Aorta (tissue), 5 donors: ENCODE measurements at regions not wholly inside any gene's neighbourhood (a gene's known extent, or its start where the extent isn't known, plus 50 kb on each side); places are given as distances from the start of the nearest gene placed in this dataset.

ENCODE experiments used
- ATAC-seq: fragments of 200-7000 bp; cut with Tn5 transposase; one replicate; pipeline ENCODE4 v1.9.1; 2022; ENCODE audit warnings: moderate library complexity; ENCODE audit not compliant: low FRiP score
- DNase-seq, 2 donors: peaks; one replicate each; pipeline ENCODE4 v3.0.0-alpha.2; 2020
- H3K27ac ChIP-seq, 2 donors: one replicate each; pipeline ENCODE4 v1.5.1; 2013; ENCODE audit warnings: low read length in 2 of 2, mild to moderate bottlenecking in 2 of 2, moderate library complexity in 2 of 2, control low read depth in 1 of 2, inconsistent platforms in 1 of 2, low read depth in 1 of 2
- H3K27me3 ChIP-seq, 2 donors: one replicate each; pipeline ENCODE4 v1.6.1; 2013; ENCODE audit warnings: control low read depth in 1 of 2, low read length in 1 of 2, mild to moderate bottlenecking in 1 of 2, moderate library complexity in 1 of 2; ENCODE audit not compliant: insufficient read depth in 2 of 2, control insufficient read depth in 1 of 2
- H3K36me3 ChIP-seq, 2 donors: one replicate each; pipeline ENCODE4 v1.6.1; 2013; ENCODE audit warnings: control low read depth in 1 of 2, low read length in 1 of 2, mild to moderate bottlenecking in 1 of 2; ENCODE audit not compliant: insufficient read depth in 2 of 2, control insufficient read depth in 1 of 2
- H3K4me1 ChIP-seq, 2 donors: one replicate each; pipeline ENCODE4 v1.6.1; 2013; ENCODE audit warnings: low read length in 2 of 2, control low read depth in 1 of 2, mild to moderate bottlenecking in 1 of 2, moderate library complexity in 1 of 2; ENCODE audit not compliant: insufficient read depth in 2 of 2, control insufficient read depth in 1 of 2
- H3K4me3 ChIP-seq, 2 donors: one replicate each; pipeline ENCODE4 v1.5.1; 2013; ENCODE audit warnings: low read length in 2 of 2, control low read depth in 1 of 2, mild to moderate bottlenecking in 1 of 2
- H3K9me3 ChIP-seq: one replicate; pipeline ENCODE4 v1.6.1; 2013; ENCODE audit warnings: mild to moderate bottlenecking, low read length; ENCODE audit not compliant: control insufficient read depth
- WGBS, 2 donors: extraction: QIAGEN DNeasy Blood & Tissue Kit; methylation state at CpG; one replicate each; pipeline ENCODE4 v1.1.7; 2013; 5-methylcytosine and 5-hydroxymethylcytosine counted together
- intact Hi-C, 2 donors: fragments of 100-400 bp; cut with DNase I; formaldehyde crosslinking; loops; one replicate each; pipeline versions ENCODE4 v1.14.2 to v1.15.0; 2022
- donor health status: healthy with polysubstance abuse.
- donor health status: Bipolar disorder and iron deficiency.
- donor health status: DM: no; HTN: no; CAD: no.
- donor health status: DM: no; HTN: no; CAD: no.
- donor health status: DM: yes; HTN: yes; CAD: no.

DNA sequence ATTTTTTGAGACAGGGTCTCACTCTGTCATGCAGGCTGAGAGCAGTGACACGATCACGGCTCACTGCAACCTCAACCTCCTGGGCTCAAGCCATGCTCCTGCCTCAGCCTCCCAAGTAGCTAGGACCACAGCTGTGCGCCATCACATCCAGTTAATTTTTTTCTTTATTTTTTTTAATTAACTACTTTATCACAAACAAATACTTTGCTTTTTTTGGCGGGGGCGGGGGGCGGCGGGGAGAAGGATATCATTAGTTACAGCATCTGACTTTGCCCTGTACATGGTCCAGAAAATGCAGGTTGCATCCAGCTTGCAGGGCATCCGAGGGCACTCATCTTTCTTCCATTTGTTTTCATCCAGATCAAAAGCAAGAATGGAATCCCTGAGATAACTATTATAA is 201.8 kb upstream of the IER5L start:
- Histone ChIP-seq H3K27me3 (no peaks in the 10 kb centered on the region), H3K4me1 (no peaks in the 10 kb centered on the region), H3K36me3 (no peaks in the 10 kb centered on the region), H3K9me3 (no peaks in the 10 kb centered on the region), H3K27ac (no peak overlapping the region), H3K4me3 (no peak overlapping the region)
- 76 to 78% methylated on average over 8 of the region's 8 CpGs for WGBS, 2 donors
- intact Hi-C loops, result no loop called here
- peak; percentile 4 to 16 for DNase-seq
- ATAC-seq, result no peak

DNA sequence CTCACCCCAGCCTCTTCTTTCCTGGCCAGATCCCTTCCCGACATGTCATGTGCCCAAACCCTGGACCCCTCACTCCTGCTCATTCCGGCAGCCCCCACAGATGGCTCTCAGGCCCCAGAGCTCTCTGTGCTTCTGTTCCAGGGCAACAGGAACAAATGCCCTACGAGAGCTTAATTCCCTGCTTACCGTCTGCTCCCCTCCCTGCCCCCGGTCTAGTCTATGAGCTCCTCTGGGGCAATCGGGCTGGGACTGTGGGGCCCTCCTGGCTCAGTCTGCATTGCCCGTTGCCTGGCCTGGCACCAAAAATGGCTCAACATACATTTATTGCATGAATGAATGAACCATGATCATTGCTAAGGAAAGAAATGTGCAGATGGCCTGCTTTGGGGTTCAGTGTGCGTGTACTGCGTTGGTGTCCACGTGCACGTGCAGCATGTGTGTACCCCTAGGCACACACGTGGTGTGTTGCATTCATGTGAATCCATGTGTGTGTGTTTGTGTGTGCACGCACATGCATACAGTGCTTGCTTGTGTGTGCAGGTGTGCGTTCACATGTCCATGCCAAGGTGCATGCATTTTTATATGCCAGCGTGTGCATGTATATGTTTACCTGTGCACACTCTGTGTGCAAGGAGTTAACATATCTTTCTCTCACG is 201.2 kb upstream of the IER5L start:
- H3K36me3 ChIP-seq, result no peaks in the 10 kb centered on the region
- no peak overlapping the region for H3K4me3 ChIP-seq
- no peaks in the 10 kb centered on the region for H3K9me3 ChIP-seq
- ATAC-seq, result no peak
- 82 to 88% methylated on average over 16 of the region's 16 CpGs for WGBS, 2 donors
- intact Hi-C loops, result no loop called here
- DNase-seq, result peak; percentile 41 to 54
- H3K27me3 ChIP-seq, result no peaks in the 10 kb centered on the region
- H3K27ac ChIP-seq, result no peak overlapping the region
- no peaks in the 10 kb centered on the region for H3K4me1 ChIP-seq

DNA sequence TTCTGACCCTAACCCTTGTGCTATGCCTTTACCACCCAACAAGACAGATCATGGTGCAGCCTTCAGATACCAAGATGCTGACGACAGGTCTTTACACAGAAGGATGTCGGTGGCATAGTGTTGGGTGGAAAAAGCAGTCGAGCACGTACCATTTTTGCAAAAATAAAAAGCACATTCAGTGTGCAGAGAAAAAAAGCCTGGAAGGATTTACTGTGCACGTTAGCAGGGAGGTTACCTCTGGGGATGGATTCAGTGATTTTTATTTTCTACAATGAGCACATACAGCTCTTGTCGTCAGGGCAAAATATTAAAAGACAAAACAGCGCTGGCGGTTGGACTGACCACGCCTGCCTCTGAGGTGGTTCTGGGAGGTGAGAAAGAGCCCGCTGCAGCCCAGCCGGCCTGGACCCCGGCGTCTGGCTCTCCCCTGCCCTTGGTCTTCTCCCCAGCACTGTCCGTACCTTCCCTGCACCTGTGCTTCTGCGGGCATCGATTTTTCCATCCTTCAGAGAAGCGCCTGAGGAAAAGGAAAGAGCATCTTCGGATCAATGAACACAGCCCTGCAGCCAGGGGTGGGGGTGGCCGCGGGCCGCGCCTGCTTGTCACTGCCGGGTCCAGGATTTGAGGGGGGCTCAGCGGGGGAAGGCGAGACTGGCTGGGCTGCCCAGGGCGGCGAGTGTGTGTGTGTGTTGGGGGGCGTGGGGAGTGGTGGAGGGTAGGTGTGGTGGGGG is 200.0 kb upstream of the IER5L start:
- Histone ChIP-seq H3K27me3 (no peaks in the 10 kb centered on the region), H3K9me3 (no peaks in the 10 kb centered on the region), H3K36me3 (no peaks in the 10 kb centered on the region), H3K4me3 (no peak overlapping the region), H3K4me1 (no peaks in the 10 kb centered on the region), H3K27ac (no peak overlapping the region)
- peak; percentile 33 to 67 for DNase-seq
- WGBS, 2 donors, result 74 to 78% methylated on average over 28 of the region's 28 CpGs
- intact Hi-C loops, result no loop called here
- ATAC-seq, result no peak

DNA sequence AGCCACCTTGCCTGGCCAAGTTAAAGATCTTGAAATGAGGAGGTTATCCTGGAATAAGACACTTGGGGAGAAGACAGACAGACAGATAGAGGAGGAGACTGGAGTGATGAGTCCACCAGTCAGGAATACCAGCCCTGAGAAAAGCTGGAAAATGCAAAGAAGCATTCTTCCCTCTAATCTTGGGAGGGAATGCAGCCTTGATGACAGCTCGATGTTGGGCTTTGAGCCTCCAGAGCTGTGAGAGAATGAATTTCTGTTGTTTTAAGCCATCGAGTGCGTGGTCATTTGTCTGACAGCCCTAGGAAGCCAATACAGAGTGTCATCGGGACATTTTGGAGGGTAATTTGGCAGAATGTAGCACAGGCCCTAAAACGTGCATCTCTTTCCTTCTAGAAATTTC is 199.1 kb upstream of the IER5L start:
- WGBS, 2 donors, result 65 to 71% methylated on average over 5 of the region's 5 CpGs

DNA sequence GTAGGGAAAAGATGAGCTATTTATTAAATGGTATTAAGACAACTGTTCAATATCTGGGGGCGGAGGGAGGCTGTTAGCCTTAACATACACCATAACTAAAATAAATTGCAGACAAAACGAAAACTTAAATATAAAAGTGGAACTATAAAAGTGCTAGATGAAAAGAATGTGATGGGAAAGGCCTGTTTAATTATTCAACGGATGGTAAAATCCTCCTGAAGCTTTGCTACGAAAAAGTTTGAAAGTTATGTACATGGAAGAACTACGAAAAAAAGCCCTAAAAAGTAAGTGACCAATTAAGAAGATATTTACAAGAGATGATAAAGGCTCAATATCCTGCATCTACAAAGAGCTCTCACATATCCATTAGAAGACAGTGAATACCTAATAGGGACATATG is 197.8 kb upstream of the IER5L start:
- DNase-seq (no peak), ATAC-seq (no peak)
- Histone ChIP-seq H3K27me3 (no peaks in the 10 kb centered on the region), H3K4me3 (no peak overlapping the region), H3K27ac (no peak overlapping the region), H3K36me3 (no peaks in the 10 kb centered on the region), H3K4me1 (no peaks in the 10 kb centered on the region), H3K9me3 (no peaks in the 10 kb centered on the region)
- WGBS, 2 donors, result 94 to 95% methylated on average over 5 of the region's 5 CpGs
- intact Hi-C loops, result no loop called here

More for the DNA sequence above, 199.1 kb upstream of the IER5L start:
- H3K4me3 ChIP-seq, result no peak overlapping the region
- ATAC-seq, result no peak
- H3K27ac ChIP-seq, result no peak overlapping the region
- H3K4me1 ChIP-seq, result no peaks in the 10 kb centered on the region
- H3K36me3 ChIP-seq, result no peaks in the 10 kb centered on the region
- intact Hi-C loops, result no loop called here
- no peaks in the 10 kb centered on the region for H3K9me3 ChIP-seq
- peak in 1 of 2 donors; percentile 9 for DNase-seq
- H3K27me3 ChIP-seq, result no peaks in the 10 kb centered on the region

DNA sequence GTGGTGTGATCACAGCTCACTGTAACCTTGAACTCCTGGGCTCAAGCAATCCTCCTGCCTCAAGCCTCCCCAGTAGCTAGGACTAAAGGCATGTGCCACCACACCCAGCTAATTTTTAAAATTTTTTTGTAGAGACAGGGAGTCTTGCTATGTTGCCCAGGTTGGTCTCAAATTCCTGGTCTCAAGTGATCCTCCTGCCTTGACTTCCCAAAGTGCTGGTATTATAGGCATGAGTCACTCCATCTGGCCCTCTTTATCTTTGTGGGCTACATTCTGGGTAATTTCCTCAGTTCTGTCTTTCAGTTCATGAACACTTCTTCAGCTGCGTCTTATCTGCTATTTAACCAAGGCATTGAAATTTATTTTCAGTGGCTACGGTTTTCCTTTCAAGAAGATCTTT is 196.6 kb upstream of the IER5L start:
- ATAC-seq (no peak), DNase-seq (peak in 1 of 2 donors; percentile 6)
- Histone ChIP-seq H3K36me3 (no peaks in the 10 kb centered on the region), H3K4me3 (no peak overlapping the region), H3K9me3 (no peaks in the 10 kb centered on the region), H3K27ac (no peak overlapping the region), H3K27me3 (no peaks in the 10 kb centered on the region), H3K4me1 (no peaks in the 10 kb centered on the region)
- WGBS, 2 donors, result 96% methylated on average over 2 of the region's 2 CpGs
- intact Hi-C loops, result no loop called here

DNA sequence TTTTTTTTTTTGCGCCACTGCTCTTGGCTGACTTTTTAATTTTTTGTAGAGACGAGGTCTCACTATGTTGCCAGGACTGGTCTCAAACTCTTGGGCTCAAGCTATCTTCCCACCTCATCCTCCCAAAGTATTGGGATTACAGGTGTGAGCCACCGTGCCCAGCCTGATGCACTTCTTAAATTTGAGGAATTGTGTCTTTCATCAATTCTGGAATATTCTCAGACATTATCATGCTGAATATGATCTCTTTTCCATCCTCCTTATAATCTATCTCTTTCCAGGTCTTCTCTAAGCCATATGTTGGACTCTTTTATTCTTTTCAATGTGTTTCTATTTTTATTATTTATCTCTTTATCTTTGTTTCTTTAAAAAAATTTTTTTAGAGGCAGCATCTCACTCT is 196.2 kb upstream of the IER5L start:
- no peaks in the 10 kb centered on the region for H3K9me3 ChIP-seq
- no peak for DNase-seq
- H3K4me3 ChIP-seq, result no peak overlapping the region
- ATAC-seq, result no peak
- intact Hi-C loops, result no loop called here
- H3K27me3 ChIP-seq, result no peaks in the 10 kb centered on the region
- H3K4me1 ChIP-seq, result no peaks in the 10 kb centered on the region
- H3K36me3 ChIP-seq, result no peaks in the 10 kb centered on the region
- WGBS, 2 donors, result 92 to 97% methylated on average over 3 of the region's 3 CpGs
- no peak overlapping the region for H3K27ac ChIP-seq

DNA sequence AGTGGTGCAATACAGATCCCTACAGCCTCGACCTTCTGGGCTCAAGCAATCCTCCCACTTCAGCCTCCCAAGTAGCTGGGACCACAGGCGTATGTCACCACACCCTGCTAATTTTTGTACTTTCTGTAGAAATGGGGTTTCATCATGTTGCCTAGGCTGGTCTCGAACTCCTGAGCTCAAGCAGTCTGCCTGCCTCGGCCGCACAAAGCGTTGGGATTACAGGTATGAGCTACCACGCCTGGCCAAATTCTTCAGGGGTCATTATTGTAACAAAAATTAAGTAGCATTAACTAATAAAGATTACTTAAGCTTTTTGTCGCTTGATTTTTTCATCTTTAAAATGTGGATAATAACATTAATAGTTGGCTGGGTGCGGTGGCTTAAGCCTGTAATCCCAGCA is 195.3 kb upstream of the IER5L start:
- intact Hi-C loops, result no loop called here
- WGBS, 2 donors, result 96% methylated on average over 9 of the region's 9 CpGs

DNA sequence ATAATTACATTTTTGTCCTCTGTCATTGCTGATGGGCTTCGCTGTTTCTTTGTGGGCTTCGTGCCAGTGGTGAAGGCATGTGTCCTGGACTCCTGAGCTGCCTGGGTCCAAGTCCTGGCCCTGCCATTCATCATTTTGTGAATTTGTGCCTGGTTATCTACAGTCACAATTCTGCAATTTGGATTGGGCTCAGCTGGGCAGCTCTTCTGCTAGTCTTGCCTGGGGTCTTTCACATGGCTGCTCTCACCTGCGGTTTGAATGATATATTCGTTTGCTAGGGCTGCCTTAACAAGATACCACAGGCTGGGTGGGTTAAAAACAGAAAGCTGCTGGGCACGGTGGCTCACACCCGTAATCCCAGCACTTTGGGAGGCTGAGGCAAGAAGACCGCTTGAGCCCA is 192.7 kb upstream of the IER5L start:
- intact Hi-C loops, result no loop called here
- Histone ChIP-seq H3K27me3 (no peaks in the 10 kb centered on the region), H3K4me1 (no peaks in the 10 kb centered on the region), H3K36me3 (no peaks in the 10 kb centered on the region), H3K9me3 (no peaks in the 10 kb centered on the region), H3K27ac (no peak overlapping the region), H3K4me3 (no peak overlapping the region)
- ATAC-seq (no peak), DNase-seq (peak in 1 of 2 donors; percentile 26)
- 94 to 95% methylated on average over 7 of the region's 7 CpGs for WGBS, 2 donors

More for the DNA sequence above, 195.3 kb upstream of the IER5L start:
- ATAC-seq (no peak), DNase-seq (peak in 1 of 2 donors; percentile 6)
- H3K36me3 ChIP-seq, result no peaks in the 10 kb centered on the region
- H3K27me3 ChIP-seq, result no peaks in the 10 kb centered on the region
- H3K4me1 ChIP-seq, result no peaks in the 10 kb centered on the region
- H3K4me3 ChIP-seq, result no peak overlapping the region
- H3K9me3 ChIP-seq, result no peaks in the 10 kb centered on the region
- H3K27ac ChIP-seq, result no peak overlapping the region
